ENCODE measurements at regions not wholly inside any gene's neighbourhood (a gene's known extent, or its start where the extent isn't known, plus 50 kb on each side); places are given as distances from the start of the nearest gene placed in this dataset.

GRCh38 chr5:54927097-54927746 is 58.2 kb downstream of the ESM1 start:
- DNase-seq, result no peak

- DNase-seq, result no peak
Observed at GRCh38 chr5:54924487-54924886, 60.9 kb downstream of the ESM1 start.

GRCh38 chr5:54917323-54917722 is 68.1 kb downstream of the ESM1 start:
- DNase-seq, result no peak

- no peak for DNase-seq
Observed at GRCh38 chr5:54915466-54916027, 69.8 kb downstream of the ESM1 start.

GRCh38 chr5:54912021-54912420 is 73.4 kb downstream of the ESM1 start:
- DNase-seq, result no peak

GRCh38 chr5:54909911-54910870 is 75.2 kb downstream of the ESM1 start:
- DNase-seq, result no peak

GRCh38 chr5:54908774-54909525 is 76.4 kb downstream of the ESM1 start:
- DNase-seq, result no peak

- DNase-seq, result peak in 35 of 58 donors; percentile 1 to 77 (median 23)
Observed at GRCh38 chr5:54905942-54906537, 79.4 kb downstream of the ESM1 start.

- no peak for DNase-seq
Observed at GRCh38 chr5:54905246-54905795, 80.1 kb downstream of the ESM1 start.

GRCh38 chr5:54904425-54904824 is 81.0 kb downstream of the ESM1 start:
- no peak for DNase-seq

- DNase-seq, result peak in 1 of 58 donors; percentile 12
Observed at GRCh38 chr5:54902791-54903473, 82.5 kb downstream of the ESM1 start.

GRCh38 chr5:54900984-54901725 is 84.2 kb downstream of the ESM1 start:
- DNase-seq, result no peak

GRCh38 chr5:54897001-54897400 is 88.4 kb downstream of the ESM1 start:
- no peak for DNase-seq

- DNase-seq, result peak in 30 of 58 donors; percentile 4 to 58 (median 14)
Observed at GRCh38 chr5:54895816-54896341, 89.5 kb downstream of the ESM1 start.

- no peak for DNase-seq
Observed at GRCh38 chr5:54894957-54895815, 90.2 kb downstream of the ESM1 start.

GRCh38 chr5:54889826-54890225 is 95.6 kb downstream of the ESM1 start:
- DNase-seq, result no peak

GRCh38 chr5:54887663-54888062 is 97.7 kb downstream of the ESM1 start:
- no peak for DNase-seq

- no peak for DNase-seq
Observed at GRCh38 chr5:54886866-54887265, 98.5 kb downstream of the ESM1 start.
